Thyroid gland (tissue), 4 donors: ENCODE measurements at regions not wholly inside any gene's neighbourhood (a gene's known extent, or its start where the extent isn't known, plus 50 kb on each side); places are given as distances from the start of the nearest gene placed in this dataset.

Source experiments
- DNase-seq, 2 donors: peaks; one replicate each; pipeline ENCODE4 v3.0.0-alpha.2; 2019
- H3K27ac ChIP-seq, 3 donors: fragments of 200-600 bp; sonication (generic); 1 replicate in 2 of 3; 2 replicates in 1 of 3; pipeline ENCODE4 v1.5.1; 2016 to 2019; ENCODE audit warnings: mild to moderate bottlenecking in 1 of 3, moderate library complexity in 1 of 3
- H3K27me3 ChIP-seq: fragments of 200-600 bp; sonication (generic); one replicate; pipeline ENCODE4 v1.5.1; 2019
- H3K36me3 ChIP-seq, 2 donors: fragments of 200-600 bp; sonication (generic); one replicate each; pipeline ENCODE4 v1.5.1; 2016 to 2019
- H3K4me1 ChIP-seq, 2 donors: fragments of 200-600 bp; sonication (generic); one replicate each; pipeline ENCODE4 v1.5.1; 2017 to 2019
- H3K4me3 ChIP-seq, 3 donors: fragments of 200-600 bp; sonication (generic); replicated peaks in 1 of 3; 1 replicate in 2 of 3; 2 replicates in 1 of 3; pipeline ENCODE4 v1.5.1; 2016; ENCODE audit warnings: mild to moderate bottlenecking in 1 of 3
- H3K9me3 ChIP-seq: fragments of 200-600 bp; sonication (generic); one replicate; pipeline ENCODE4 v1.5.1; 2017
- CTCF ChIP-seq, 6 experiments: fragments of 200-600 bp in 3 of 6; fragments of 450-650 bp in 3 of 6; sonication (generic) in 3 of 6; IDR thresholded peaks; one replicate each; pipeline ENCODE4 v1.5.1; 2016 to 2019; ENCODE audit warnings: antibody characterized with exemption in 6 of 6, mild to moderate bottlenecking in 2 of 6, inconsistent platforms in 1 of 6, moderate library complexity in 1 of 6
- POLR2A ChIP-seq, 2 donors: fragments of 450-650 bp; IDR thresholded peaks; one replicate each; pipeline ENCODE4 v1.6.1; 2017; ENCODE audit warnings: antibody characterized with exemption in 2 of 2, mild to moderate bottlenecking in 2 of 2, moderate library complexity in 1 of 2
- WGBS, 2 donors: methylation state at CpG; one replicate each; pipeline ENCODE4 v1.1.5; 2017; 5-methylcytosine and 5-hydroxymethylcytosine counted together
- intact Hi-C: fragments of 100-400 bp; cut with DNase I; formaldehyde crosslinking; loops from one replicate; pipeline ENCODE4 v1.15.1; 2023

GRCh38 chr2:57190007-57190406 lies 856.6 kb upstream of the VRK2 start:
- Histone ChIP-seq H3K27ac (no peak overlapping the region), H3K36me3 (no peaks in the 10 kb centered on the region), H3K4me3 (no peak overlapping the region), H3K4me1 (no peaks in the 10 kb centered on the region), H3K27me3 (no peaks in the 10 kb centered on the region), H3K9me3 (no peaks in the 10 kb centered on the region)
- intact Hi-C loops, result no loop called here
- WGBS, 2 donors, result 89 to 92% methylated on average over 2 of the region's 2 CpGs
- no peak for TF ChIP-seq CTCF (IDR thresholded peaks at IDR 0.05)
- TF ChIP-seq POLR2A (IDR thresholded peaks at IDR 0.05), result no peak
- no peak for DNase-seq

GRCh38 chr2:57199663-57200062 lies 846.9 kb upstream of the VRK2 start:
- Histone ChIP-seq H3K4me3 (no peak overlapping the region), H3K9me3 (no peaks in the 10 kb centered on the region), H3K36me3 (no peaks in the 10 kb centered on the region), H3K27ac (no peak overlapping the region), H3K27me3 (no peaks in the 10 kb centered on the region), H3K4me1 (no peaks in the 10 kb centered on the region)
- intact Hi-C loops, result no loop called here
- TF ChIP-seq CTCF (IDR thresholded peaks at IDR 0.05), result no peak
- DNase-seq, result no peak
- 81 to 83% methylated on average over 3 of the region's 3 CpGs for WGBS, 2 donors

- 45 to 85% methylated on average over 3 of the region's 3 CpGs for WGBS, 2 donors
- DNase-seq, result no peak
- H3K36me3 ChIP-seq, result no peaks in the 10 kb centered on the region
Measured at GRCh38 chr2:57204364-57204763, 842.2 kb upstream of the VRK2 start.

GRCh38 chr2:57205241-57205640 lies 841.4 kb upstream of the VRK2 start:
- TF ChIP-seq CTCF (IDR thresholded peaks at IDR 0.05) (no peak), POLR2A (IDR thresholded peaks at IDR 0.05) (no peak)
- no peak overlapping the region for H3K27ac ChIP-seq
- DNase-seq, result no peak
- no peak overlapping the region for H3K4me3 ChIP-seq
- no peaks in the 10 kb centered on the region for H3K4me1 ChIP-seq
- intact Hi-C loops, result no loop called here
- 85 to 91% methylated on average over 2 of the region's 2 CpGs for WGBS, 2 donors
- no peaks in the 10 kb centered on the region for H3K27me3 ChIP-seq
- H3K9me3 ChIP-seq, result no peaks in the 10 kb centered on the region
- H3K36me3 ChIP-seq, result no peaks in the 10 kb centered on the region

More at GRCh38 chr2:57204364-57204763, 842.2 kb upstream of the VRK2 start:
- no peak overlapping the region for H3K27ac ChIP-seq
- no peaks in the 10 kb centered on the region for H3K9me3 ChIP-seq
- H3K4me3 ChIP-seq, result no peak overlapping the region
- no peaks in the 10 kb centered on the region for H3K27me3 ChIP-seq
- intact Hi-C loops, result no loop called here
- TF ChIP-seq POLR2A (IDR thresholded peaks at IDR 0.05) (no peak), CTCF (IDR thresholded peaks at IDR 0.05) (no peak)
- no peaks in the 10 kb centered on the region for H3K4me1 ChIP-seq

GRCh38 chr2:57207191-57207590 lies 839.4 kb upstream of the VRK2 start:
- Histone ChIP-seq H3K36me3 (no peaks in the 10 kb centered on the region), H3K4me1 (no peaks in the 10 kb centered on the region), H3K4me3 (no peak overlapping the region), H3K9me3 (no peaks in the 10 kb centered on the region), H3K27ac (no peak overlapping the region), H3K27me3 (no peaks in the 10 kb centered on the region)
- no peak for DNase-seq
- WGBS, 2 donors, result 76 to 88% methylated on average over 1 of the region's 1 CpG
- TF ChIP-seq POLR2A (IDR thresholded peaks at IDR 0.05) (no peak), CTCF (IDR thresholded peaks at IDR 0.05) (no peak)
- intact Hi-C loops, result no loop called here
